HepG2 (cell line): ENCODE measurements at regions not wholly inside any gene's neighbourhood (a gene's known extent, or its start where the extent isn't known, plus 50 kb on each side); places are given as distances from the start of the nearest gene placed in this dataset.

Experiments used
- ATAC-seq: fragments of 200-7000 bp; cut with Tn5 transposase; 3 replicates; pipeline ENCODE4 v1.9.1; 2020; ENCODE audit warnings: mild to moderate bottlenecking, moderate library complexity
- BruUV-seq: library from RNA; stranded (reverse); fragments of 400-500 nt; replicated peaks from 2 replicates; lab custom pipeline; 2021; lab: Mats Ljungman, UMichigan
- CTCF ChIA-PET: fragments of 300-600 bp; formaldehyde crosslinking; extraction: SDS; loops from one replicate; lab custom pipeline; 2021; ENCODE audit warnings: low total read pairs, inconsistent platforms, low intra/inter-chr PET ratio; lab: Yijun Ruan, JAX
- POLR2A ChIA-PET: fragments of 350-600 bp; sonication (Branson Sonifier 250); formaldehyde crosslinking; loops from one replicate; lab custom pipeline; 2020; ENCODE audit warnings: antibody characterized with exemption, inconsistent platforms; lab: Yijun Ruan, JAX
- DNase-seq: peaks from one replicate; pipeline ENCODE4 v3.0.0-alpha.2; 2015; ENCODE audit warnings: low spot score
- FAIRE-seq: peaks from 3 replicates; lab custom pipeline; 2011; peaks lifted over from hg19 to GRCh38; lab: Jason Lieb, UNC
- H2AFZ ChIP-seq: one replicate; pipeline ENCODE4 v1.6.1; 2011; ENCODE audit warnings: low read length, inconsistent platforms
- H3K27ac ChIP-seq: fragments of 300-600 bp; 3 replicates; pipeline ENCODE4 v1.8.0; 2011; ENCODE audit warnings: mixed run types, mild to moderate bottlenecking, mixed read lengths, low read length, inconsistent platforms; ENCODE audit not compliant: insufficient read depth; ENCODE audit errors: extremely low read length
- H3K27me3 ChIP-seq, 2 experiments: fragments of 200-600 bp in 1 of 2; 2 replicates in 1 of 2; 3 replicates in 1 of 2; pipeline versions ENCODE4 v1.6.0 to v1.8.0; 2011; ENCODE audit warnings: low read length in 2 of 2, mild to moderate bottlenecking in 2 of 2, moderate library complexity in 2 of 2, inconsistent platforms in 1 of 2; ENCODE audit not compliant: insufficient read depth in 2 of 2, control insufficient read depth in 1 of 2
- H3K36me3 ChIP-seq, 2 experiments: fragments of 200-600 bp in 1 of 2; replicated peaks in 1 of 2; 2 replicates in 1 of 2; 3 replicates in 1 of 2; pipeline versions ENCODE4 v1.5.1 to v1.8.0; 2011; ENCODE audit warnings: low read length in 2 of 2, inconsistent platforms in 1 of 2; ENCODE audit not compliant: insufficient read depth in 2 of 2, control insufficient read depth in 1 of 2
- H3K4me1 ChIP-seq: 2 replicates; pipeline ENCODE4 v1.5.1; 2012; ENCODE audit warnings: low read length, inconsistent platforms; ENCODE audit not compliant: insufficient read depth
- H3K4me2 ChIP-seq: 2 replicates; pipeline ENCODE4 v1.6.0; 2011; ENCODE audit warnings: low read depth, low read length, inconsistent platforms
- H3K4me3 ChIP-seq, 3 experiments: fragments of 200-600 bp in 1 of 3; sonication (generic), shearing (Covaris generic) in 1 of 3; replicated peaks in 1 of 3; 2 replicates each; pipeline ENCODE4 v1.5.1; 2011 to 2016; ENCODE audit warnings: low read length in 3 of 3, inconsistent platforms in 2 of 3, low read depth in 2 of 3, mild to moderate bottlenecking in 2 of 3, control low read depth in 1 of 3, mixed read lengths in 1 of 3; ENCODE audit not compliant: insufficient read depth in 1 of 3
- H3K79me2 ChIP-seq: one replicate; pipeline ENCODE4 v1.6.1; 2011; ENCODE audit warnings: low read length, inconsistent platforms; ENCODE audit not compliant: insufficient read depth
- H3K9ac ChIP-seq: 2 replicates; pipeline ENCODE4 v1.6.0; 2011; ENCODE audit warnings: mild to moderate bottlenecking, low read depth, low read length, inconsistent platforms; ENCODE audit not compliant: insufficient read depth
- H3K9me3 ChIP-seq: 2 replicates; pipeline ENCODE4 v1.5.1; 2012; ENCODE audit warnings: mild to moderate bottlenecking, low read length
- H4K20me1 ChIP-seq: 2 replicates; pipeline ENCODE4 v1.6.0; 2011; ENCODE audit warnings: inconsistent platforms, mild to moderate bottlenecking, low read length, moderate library complexity; ENCODE audit not compliant: insufficient read depth
- ATF7 ChIP-seq, 2 experiments: fragments of 450-650 bp in 1 of 2; sonication (generic) in 1 of 2; formaldehyde crosslinking in 1 of 2; IDR thresholded peaks; 2 replicates each; pipeline versions ENCODE4 v1.4.0 to v1.6.1; 2016 to 2020; ENCODE audit warnings: antibody characterized with exemption in 1 of 2, mild to moderate bottlenecking in 1 of 2, missing genetic modification reagents in 1 of 2
- CHD4 ChIP-seq: fragments of 200-600 bp; sonication (generic); IDR thresholded peaks from 2 replicates; pipeline ENCODE4 v1.7.0; 2017; ENCODE audit warnings: mild to moderate bottlenecking, low read length, borderline replicate concordance
- CREM ChIP-seq, 2 experiments: sonication (generic) in 1 of 2; formaldehyde crosslinking in 1 of 2; IDR thresholded peaks; 2 replicates each; pipeline versions ENCODE4 v1.4.0 to v1.6.1; 2016 to 2020; ENCODE audit warnings: antibody characterized with exemption in 1 of 2, mild to moderate bottlenecking in 1 of 2, missing genetic modification reagents in 1 of 2
- ISL2 ChIP-seq: sonication (generic); formaldehyde crosslinking; IDR thresholded peaks from 2 replicates; pipeline ENCODE4 v1.5.0; 2020; ENCODE audit warnings: missing genetic modification reagents
- JUNB ChIP-seq: sonication (generic); formaldehyde crosslinking; IDR thresholded peaks from 2 replicates; pipeline ENCODE4 v1.8.0; 2022; ENCODE audit warnings: missing genetic modification reagents, mild to moderate bottlenecking, borderline replicate concordance
- ZFP41 ChIP-seq: sonication (generic); formaldehyde crosslinking; IDR thresholded peaks from 2 replicates; pipeline ENCODE4 v1.4.0; 2020; ENCODE audit warnings: mild to moderate bottlenecking, missing genetic modification reagents, borderline replicate concordance
- ZNF253 ChIP-seq: sonication (generic); formaldehyde crosslinking; IDR thresholded peaks from 2 replicates; pipeline ENCODE4 v1.8.0; 2022; ENCODE audit warnings: mild to moderate bottlenecking, missing genetic modification reagents, borderline replicate concordance
- ZNF577 ChIP-seq: sonication (generic); formaldehyde crosslinking; IDR thresholded peaks from 2 replicates; pipeline ENCODE4 v1.4.0; 2020; ENCODE audit warnings: mild to moderate bottlenecking, low read depth, missing genetic modification reagents, borderline replicate concordance
- ZSCAN9 ChIP-seq: IDR thresholded peaks from 2 replicates; pipeline ENCODE4 v1.6.1; 2016; ENCODE audit warnings: borderline replicate concordance
- WGBS: methylation state at CpG from one replicate; pipeline ENCODE4 v1.1.6; 2017; ENCODE audit warnings: low lambda C conversion rate; 5-methylcytosine and 5-hydroxymethylcytosine counted together
- in situ Hi-C: cut with HindIII; loops from 2 replicates; pipeline ENCODE4 v1.10.0; 2017; ENCODE audit warnings: low pct_unique_long_range_greater_than_20kb; ENCODE audit not compliant: extremely low pct_ligation_motif_present
- intact Hi-C: fragments of 100-400 bp; cut with micrococcal nuclease; formaldehyde crosslinking; loops from one replicate; pipeline ENCODE4 v1.10.0; 2022; ENCODE audit not compliant: unreplicated experiment
- TF ChIP-seq, protein P1 (sequence below): sonication (generic); formaldehyde crosslinking; IDR thresholded peaks from 2 replicates; pipeline ENCODE4 v1.5.1; 2020; ENCODE audit warnings: missing genetic modification reagents, mild to moderate bottlenecking, borderline replicate concordance
- TF ChIP-seq, protein P2 (sequence below): sonication (generic); formaldehyde crosslinking; IDR thresholded peaks from 2 replicates; pipeline ENCODE4 v1.8.0; 2022; ENCODE audit warnings: missing genetic modification reagents, mild to moderate bottlenecking, inconsistent platforms, borderline replicate concordance
- TF ChIP-seq, protein P3 (sequence below), 2 experiments: IDR thresholded peaks; 2 replicates each; pipeline ENCODE4 v1.6.1; 2011 to 2012; ENCODE audit warnings: low read length in 2 of 2, borderline replicate concordance in 1 of 2, low read depth in 1 of 2, mild to moderate bottlenecking in 1 of 2, moderate library complexity in 1 of 2

DNA sequence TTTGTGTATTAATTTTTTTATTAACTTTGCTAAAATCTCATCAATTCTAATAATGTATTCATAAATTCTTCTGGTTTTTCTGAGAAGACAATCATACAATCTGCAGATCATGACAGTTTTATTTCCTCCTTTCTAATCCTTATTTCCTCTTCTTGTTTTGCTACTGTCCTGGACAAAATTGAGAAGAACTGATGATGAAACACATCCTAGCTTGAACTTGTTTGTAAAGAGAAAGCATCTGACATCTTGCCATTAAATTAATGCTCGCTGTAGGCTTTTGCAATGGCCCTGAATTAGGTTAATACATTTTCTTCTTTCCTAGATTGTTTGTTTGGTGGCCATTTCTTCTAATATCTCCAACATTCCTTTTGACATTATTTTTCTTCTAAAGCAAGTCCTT is 110.9 kb upstream of the TPM1 start:
- TF ChIP-seq CREM (IDR thresholded peaks at IDR 0.05), result no peak
- TF ChIP-seq CREM (CRISPR knock-in tag; IDR thresholded peaks at IDR 0.05), result no peak
- no peak for TF ChIP-seq ATF7 (IDR thresholded peaks at IDR 0.05)
- no peak for TF ChIP-seq ATF7 (CRISPR knock-in tag; IDR thresholded peaks at IDR 0.05)
- TF ChIP-seq, protein P1, sequence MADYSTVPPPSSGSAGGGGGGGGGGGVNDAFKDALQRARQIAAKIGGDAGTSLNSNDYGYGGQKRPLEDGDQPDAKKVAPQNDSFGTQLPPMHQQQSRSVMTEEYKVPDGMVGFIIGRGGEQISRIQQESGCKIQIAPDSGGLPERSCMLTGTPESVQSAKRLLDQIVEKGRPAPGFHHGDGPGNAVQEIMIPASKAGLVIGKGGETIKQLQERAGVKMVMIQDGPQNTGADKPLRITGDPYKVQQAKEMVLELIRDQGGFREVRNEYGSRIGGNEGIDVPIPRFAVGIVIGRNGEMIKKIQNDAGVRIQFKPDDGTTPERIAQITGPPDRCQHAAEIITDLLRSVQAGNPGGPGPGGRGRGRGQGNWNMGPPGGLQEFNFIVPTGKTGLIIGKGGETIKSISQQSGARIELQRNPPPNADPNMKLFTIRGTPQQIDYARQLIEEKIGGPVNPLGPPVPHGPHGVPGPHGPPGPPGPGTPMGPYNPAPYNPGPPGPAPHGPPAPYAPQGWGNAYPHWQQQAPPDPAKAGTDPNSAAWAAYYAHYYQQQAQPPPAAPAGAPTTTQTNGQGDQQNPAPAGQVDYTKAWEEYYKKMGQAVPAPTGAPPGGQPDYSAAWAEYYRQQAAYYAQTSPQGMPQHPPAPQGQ (CRISPR knock-in tag), result no peak
- no peak for TF ChIP-seq ZNF253
- TF ChIP-seq JUNB (CRISPR knock-in tag), result no peak
- no peak for TF ChIP-seq ZNF577 (CRISPR knock-in tag)
- TF ChIP-seq, protein P2, sequence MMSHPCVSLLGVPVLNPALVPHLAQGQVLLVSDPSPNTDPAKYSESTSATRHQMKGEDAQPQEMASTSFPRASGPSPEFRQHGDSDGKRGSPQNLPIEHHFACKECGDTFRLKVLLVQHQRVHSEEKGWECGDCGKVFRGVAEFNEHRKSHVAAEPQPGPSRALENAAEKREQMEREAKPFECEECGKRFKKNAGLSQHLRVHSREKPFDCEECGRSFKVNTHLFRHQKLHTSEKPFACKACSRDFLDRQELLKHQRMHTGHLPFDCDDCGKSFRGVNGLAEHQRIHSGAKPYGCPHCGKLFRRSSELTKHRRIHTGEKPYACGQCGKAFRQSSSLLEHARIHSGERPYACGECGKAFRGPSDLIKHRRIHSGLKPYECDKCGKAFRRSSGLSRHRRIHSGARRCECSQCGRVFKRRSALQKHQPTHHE (CRISPR knock-in tag), result no peak
- no peak for TF ChIP-seq ISL2 (CRISPR knock-in tag)
- no peak for TF ChIP-seq ZSCAN9 (CRISPR knock-in tag)
- TF ChIP-seq CHD4, result no peak
- TF ChIP-seq ZFP41, result no peak
- TF ChIP-seq, protein P3, sequence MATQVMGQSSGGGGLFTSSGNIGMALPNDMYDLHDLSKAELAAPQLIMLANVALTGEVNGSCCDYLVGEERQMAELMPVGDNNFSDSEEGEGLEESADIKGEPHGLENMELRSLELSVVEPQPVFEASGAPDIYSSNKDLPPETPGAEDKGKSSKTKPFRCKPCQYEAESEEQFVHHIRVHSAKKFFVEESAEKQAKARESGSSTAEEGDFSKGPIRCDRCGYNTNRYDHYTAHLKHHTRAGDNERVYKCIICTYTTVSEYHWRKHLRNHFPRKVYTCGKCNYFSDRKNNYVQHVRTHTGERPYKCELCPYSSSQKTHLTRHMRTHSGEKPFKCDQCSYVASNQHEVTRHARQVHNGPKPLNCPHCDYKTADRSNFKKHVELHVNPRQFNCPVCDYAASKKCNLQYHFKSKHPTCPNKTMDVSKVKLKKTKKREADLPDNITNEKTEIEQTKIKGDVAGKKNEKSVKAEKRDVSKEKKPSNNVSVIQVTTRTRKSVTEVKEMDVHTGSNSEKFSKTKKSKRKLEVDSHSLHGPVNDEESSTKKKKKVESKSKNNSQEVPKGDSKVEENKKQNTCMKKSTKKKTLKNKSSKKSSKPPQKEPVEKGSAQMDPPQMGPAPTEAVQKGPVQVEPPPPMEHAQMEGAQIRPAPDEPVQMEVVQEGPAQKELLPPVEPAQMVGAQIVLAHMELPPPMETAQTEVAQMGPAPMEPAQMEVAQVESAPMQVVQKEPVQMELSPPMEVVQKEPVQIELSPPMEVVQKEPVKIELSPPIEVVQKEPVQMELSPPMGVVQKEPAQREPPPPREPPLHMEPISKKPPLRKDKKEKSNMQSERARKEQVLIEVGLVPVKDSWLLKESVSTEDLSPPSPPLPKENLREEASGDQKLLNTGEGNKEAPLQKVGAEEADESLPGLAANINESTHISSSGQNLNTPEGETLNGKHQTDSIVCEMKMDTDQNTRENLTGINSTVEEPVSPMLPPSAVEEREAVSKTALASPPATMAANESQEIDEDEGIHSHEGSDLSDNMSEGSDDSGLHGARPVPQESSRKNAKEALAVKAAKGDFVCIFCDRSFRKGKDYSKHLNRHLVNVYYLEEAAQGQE (IDR thresholded peaks at IDR 0.05; ENCODE audit: borderline replicate concordance in 1 of 2, low read depth in 1 of 2, low read length in 2 of 2), result no peak
- POLR2A ChIA-PET, result no interaction called here

More for the DNA sequence above, 110.9 kb upstream of the TPM1 start:
- ATAC-seq (no peak), DNase-seq (no peak), FAIRE-seq (no peak)
- Histone ChIP-seq H3K4me2 (no peak overlapping the region), H4K20me1 (no peaks in the 10 kb centered on the region), H3K36me3 (no peaks in the 10 kb centered on the region), H2AFZ (no peak overlapping the region), H3K9ac (no peak overlapping the region), H3K4me3 (no peak overlapping the region), H3K27ac (no peak overlapping the region), H3K4me1 (peaks cover 37% of the 10 kb centered on the region), H3K27me3 (no peaks in the 10 kb centered on the region), H3K79me2 (no peaks in the 10 kb centered on the region), H3K9me3 (no peaks in the 10 kb centered on the region)
- intact Hi-C loops (no loop called here), in situ Hi-C loops (no loop called here)
- BruUV-seq, result no TSS peak
- CTCF ChIA-PET, result no interaction called here
- 76% methylated on average over 1 of the region's 1 CpG for WGBS
